AG08396 (cell line): ENCODE measurements at regions not wholly inside any gene's neighbourhood (a gene's known extent, or its start where the extent isn't known, plus 50 kb on each side); places are given as distances from the start of the nearest gene placed in this dataset.
A peak's percentile ranks its signal among the peaks of the same experiment; 100 is the strongest.

ENCODE experiments used
- DNase-seq: peaks from one replicate; pipeline ENCODE4 v3.0.0; 2012; ENCODE audit warnings: low spot score, mixed read lengths

GRCh38 chr3:15952543-15953175, 154.9 kb upstream of the ANKRD28 start:
- no peak for DNase-seq

- no peak for DNase-seq
These were observed 156.1 kb upstream of the ANKRD28 start for GRCh38 chr3:15953841-15954240.

- no peak for DNase-seq
These were observed 158.2 kb upstream of the ANKRD28 start for GRCh38 chr3:15955968-15956367.

GRCh38 chr3:15958692-15959433, 161.1 kb upstream of the ANKRD28 start:
- DNase-seq, result no peak

- no peak for DNase-seq
These were observed 161.6 kb upstream of the ANKRD28 start for GRCh38 chr3:15959434-15959811.

- peak; percentile 31 for DNase-seq
These were observed 167.0 kb upstream of the ANKRD28 start for GRCh38 chr3:15964605-15965442.

- DNase-seq, result no peak
These were observed 169.8 kb upstream of the ANKRD28 start for GRCh38 chr3:15967577-15967976.

GRCh38 chr3:15969874-15970640, 172.3 kb upstream of the ANKRD28 start:
- no peak for DNase-seq

GRCh38 chr3:15973414-15973813, 175.6 kb upstream of the ANKRD28 start:
- no peak for DNase-seq

GRCh38 chr3:15973940-15974339, 176.2 kb upstream of the ANKRD28 start:
- no peak for DNase-seq

- DNase-seq, result no peak
These were observed 176.9 kb upstream of the ANKRD28 start for GRCh38 chr3:15974647-15975046.

- DNase-seq, result no peak
These were observed 178.7 kb upstream of the ANKRD28 start for GRCh38 chr3:15976524-15976923.

- DNase-seq, result no peak
These were observed 179.3 kb upstream of the ANKRD28 start for GRCh38 chr3:15977090-15977489.

GRCh38 chr3:15977598-15978232, 179.9 kb upstream of the ANKRD28 start:
- no peak for DNase-seq

- DNase-seq, result no peak
These were observed 181.0 kb upstream of the ANKRD28 start for GRCh38 chr3:15978801-15979200.

GRCh38 chr3:15979495-15979894, 181.7 kb upstream of the ANKRD28 start:
- DNase-seq, result no peak

- no peak for DNase-seq
These were observed 182.1 kb upstream of the ANKRD28 start for GRCh38 chr3:15979900-15980299.

- no peak for DNase-seq
These were observed 184.5 kb upstream of the ANKRD28 start for GRCh38 chr3:15982243-15982642.

- peak; percentile 90 for DNase-seq
These were observed 185.0 kb upstream of the ANKRD28 start for GRCh38 chr3:15982667-15983196.

GRCh38 chr3:15983232-15983631, 185.5 kb upstream of the ANKRD28 start:
- DNase-seq, result peak; percentile 72

GRCh38 chr3:15983693-15984092, 185.9 kb upstream of the ANKRD28 start:
- DNase-seq, result no peak
